HG02759 (cell line): ENCODE measurements at regions not wholly inside any gene's neighbourhood (a gene's known extent, or its start where the extent isn't known, plus 50 kb on each side); places are given as distances from the start of the nearest gene placed in this dataset.
"Not testable (repeated sequence)": the region's sequence is repeated elsewhere in the genome, so short reads cannot be mapped to it uniquely, and the experiment has no call there.

Source experiments
- ATAC-seq: cut with Tn5 transposase; IDR thresholded peaks from one replicate; pipeline ENCODE4 v1.9.1; 2021; ENCODE audit warnings: mild to moderate bottlenecking, moderate library complexity; ENCODE audit not compliant: unreplicated experiment

GRCh38 chr4:112083587-112084347 lies 61.5 kb upstream of the FAM241A start:
- ATAC-seq = no peak

GRCh38 chr4:112085156-112086035 lies 59.9 kb upstream of the FAM241A start:
- no peak for ATAC-seq

- no peak for ATAC-seq
Measured at GRCh38 chr4:112086036-112086434, 59.2 kb upstream of the FAM241A start.

- not testable (repeated sequence) for ATAC-seq
Measured at GRCh38 chr4:112086661-112087060, 58.6 kb upstream of the FAM241A start.

GRCh38 chr4:112092330-112092729 lies 52.9 kb upstream of the FAM241A start:
- not testable (repeated sequence) for ATAC-seq

- ATAC-seq = no peak
Measured at GRCh38 chr4:112093636-112094202, 51.5 kb upstream of the FAM241A start.

- no peak for ATAC-seq
Measured at GRCh38 chr4:112094330-112094729, 50.9 kb upstream of the FAM241A start.
